HUES6 (cell line): ENCODE measurements at regions not wholly inside any gene's neighbourhood (a gene's known extent, or its start where the extent isn't known, plus 50 kb on each side); places are given as distances from the start of the nearest gene placed in this dataset.

ENCODE experiments used
- H3K27ac ChIP-seq: 2 replicates; pipeline ENCODE4 v1.7.0; 2013; ENCODE audit warnings: low read depth, mild to moderate bottlenecking, low read length, inconsistent platforms
- H3K27me3 ChIP-seq: 2 replicates; pipeline ENCODE4 v1.6.1; 2013; ENCODE audit warnings: low read length; ENCODE audit not compliant: control insufficient read depth, insufficient read depth
- H3K36me3 ChIP-seq: 2 replicates; pipeline ENCODE4 v1.6.1; 2013; ENCODE audit warnings: low read length; ENCODE audit not compliant: control insufficient read depth, insufficient read depth
- H3K4me1 ChIP-seq: 2 replicates; pipeline ENCODE4 v1.6.1; 2013; ENCODE audit warnings: low read length; ENCODE audit not compliant: control insufficient read depth, insufficient read depth
- H3K4me3 ChIP-seq: 2 replicates; pipeline ENCODE4 v1.5.1; 2013; ENCODE audit warnings: low read depth, low read length
- H3K9ac ChIP-seq: one replicate; pipeline ENCODE4 v1.6.1; 2013; ENCODE audit warnings: mild to moderate bottlenecking, low read length
- H3K9me3 ChIP-seq: 2 replicates; pipeline ENCODE4 v1.6.1; 2013; ENCODE audit warnings: low read depth, low read length; ENCODE audit not compliant: control insufficient read depth, insufficient read depth

DNA sequence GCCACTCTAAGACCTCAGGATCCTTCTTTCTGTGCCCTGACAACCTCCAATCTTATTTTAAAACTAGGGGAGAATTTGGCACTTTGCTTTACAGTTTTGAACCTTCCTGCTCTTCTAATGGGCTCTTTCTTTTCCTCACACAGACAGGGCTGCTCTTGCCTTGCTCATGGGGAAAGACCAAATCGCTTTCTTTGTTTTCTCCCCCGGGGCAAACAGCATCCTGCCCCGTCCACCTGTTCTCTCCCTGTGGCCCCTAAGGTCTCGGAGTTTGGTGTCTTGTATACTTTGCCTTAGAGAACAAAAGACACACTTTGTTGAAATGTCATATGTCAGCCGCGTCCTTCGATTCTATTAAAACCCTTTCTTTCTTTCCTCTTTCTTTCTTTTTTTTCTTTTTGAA, 306.7 kb upstream of the SALL1 start:
- H3K27ac ChIP-seq: no peak overlapping the region
- H3K4me3 ChIP-seq: no peak overlapping the region
- H3K9me3 ChIP-seq: no peaks in the 10 kb centered on the region
- H3K36me3 ChIP-seq: no peaks in the 10 kb centered on the region
- no peaks in the 10 kb centered on the region for H3K27me3 ChIP-seq
- H3K4me1 ChIP-seq: no peaks in the 10 kb centered on the region
- H3K9ac ChIP-seq: no peak overlapping the region

GRCh38 chr16:51455398-51455797, 304.3 kb upstream of the SALL1 start:
- no peaks in the 10 kb centered on the region for H3K4me1 ChIP-seq
- H3K9ac ChIP-seq: no peak overlapping the region
- no peaks in the 10 kb centered on the region for H3K9me3 ChIP-seq
- no peaks in the 10 kb centered on the region for H3K27me3 ChIP-seq
- H3K4me3 ChIP-seq: no peak overlapping the region
- H3K36me3 ChIP-seq: no peaks in the 10 kb centered on the region
- no peak overlapping the region for H3K27ac ChIP-seq

- H3K36me3 ChIP-seq: no peaks in the 10 kb centered on the region
Observed at GRCh38 chr16:51453251-51453650, 302.2 kb upstream of the SALL1 start.

GRCh38 chr16:51450909-51451308, 299.8 kb upstream of the SALL1 start:
- Histone ChIP-seq H3K9me3 (no peaks in the 10 kb centered on the region), H3K27me3 (no peaks in the 10 kb centered on the region), H3K9ac (no peak overlapping the region), H3K36me3 (no peaks in the 10 kb centered on the region), H3K27ac (no peak overlapping the region), H3K4me1 (peaks cover 6% of the 10 kb centered on the region; the same call in 1 of the 2 replicates), H3K4me3 (no peak overlapping the region)

More at GRCh38 chr16:51453251-51453650, 302.2 kb upstream of the SALL1 start:
- Histone ChIP-seq H3K27ac (no peak overlapping the region), H3K9me3 (no peaks in the 10 kb centered on the region), H3K4me3 (no peak overlapping the region), H3K4me1 (peaks cover 6% of the 10 kb centered on the region; the same call in 1 of the 2 replicates), H3K9ac (no peak overlapping the region), H3K27me3 (no peaks in the 10 kb centered on the region)

DNA sequence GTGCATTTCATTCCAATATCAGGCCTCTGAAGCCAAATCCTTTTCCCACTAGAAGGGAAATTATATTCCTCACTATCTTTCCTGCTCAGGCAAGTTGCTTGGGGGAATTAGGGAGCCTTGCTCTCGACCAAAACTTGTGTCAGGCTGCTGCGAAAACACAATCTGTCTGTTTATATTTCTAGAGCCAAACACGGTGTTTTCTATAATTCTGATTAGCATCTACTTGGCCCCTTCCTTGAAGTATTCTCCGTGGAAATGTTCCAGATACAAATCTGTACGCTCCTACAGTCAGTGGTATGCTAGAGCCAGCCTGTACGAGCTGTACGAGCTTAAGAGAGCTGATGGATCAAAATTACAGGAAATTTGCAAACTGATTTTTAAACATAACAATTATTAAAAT, 299.3 kb upstream of the SALL1 start:
- Histone ChIP-seq H3K4me3 (no peak overlapping the region), H3K27me3 (no peaks in the 10 kb centered on the region), H3K27ac (no peak overlapping the region), H3K9me3 (no peaks in the 10 kb centered on the region), H3K36me3 (no peaks in the 10 kb centered on the region), H3K4me1 (peaks cover 6% of the 10 kb centered on the region; the same call in 1 of the 2 replicates), H3K9ac (no peak overlapping the region)

DNA sequence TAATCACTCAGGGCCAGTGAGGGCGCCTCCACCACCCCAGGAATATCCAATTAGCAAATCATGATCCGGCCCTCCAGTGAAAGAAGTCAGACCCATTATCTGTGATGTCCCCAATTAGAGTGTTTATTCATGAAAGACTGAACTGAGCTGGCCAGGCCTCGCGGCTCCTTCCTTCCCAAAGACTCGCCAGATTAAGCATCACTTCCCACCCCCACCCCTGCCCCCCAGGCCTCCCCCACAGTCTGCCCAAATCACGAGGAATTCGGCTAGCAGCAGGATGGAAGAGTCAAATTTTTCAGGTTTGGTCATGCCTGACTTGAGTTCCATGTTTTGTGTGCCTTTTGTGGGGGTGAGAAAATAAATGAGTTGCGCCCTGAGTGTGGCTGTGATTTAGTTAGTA, 298.4 kb upstream of the SALL1 start:
- H3K27ac ChIP-seq: no peak overlapping the region
- no peaks in the 10 kb centered on the region for H3K36me3 ChIP-seq
- peaks cover 6% of the 10 kb centered on the region; the same call in 1 of the 2 replicates for H3K4me1 ChIP-seq
- no peak overlapping the region for H3K9ac ChIP-seq
- no peak overlapping the region for H3K4me3 ChIP-seq
- H3K9me3 ChIP-seq: no peaks in the 10 kb centered on the region
- no peaks in the 10 kb centered on the region for H3K27me3 ChIP-seq

DNA sequence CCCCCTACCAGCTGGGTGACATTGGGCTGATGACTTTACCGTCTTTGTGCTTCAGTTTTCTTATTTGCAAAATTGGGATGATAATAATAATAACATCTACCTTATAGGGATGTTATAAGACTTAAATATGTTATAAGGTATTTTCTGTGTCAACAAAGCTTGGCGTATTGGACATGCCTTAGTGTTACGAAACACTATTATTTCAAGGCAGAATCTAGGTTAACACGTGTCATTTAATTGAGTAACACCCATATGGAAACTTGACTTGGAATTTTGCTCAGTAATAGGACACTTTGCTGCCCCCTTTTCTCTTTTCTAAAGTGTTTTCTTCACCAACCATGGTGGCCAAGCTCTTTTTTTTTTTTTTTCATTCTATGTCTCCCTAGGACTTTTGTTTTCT, 294.2 kb upstream of the SALL1 start:
- Histone ChIP-seq H3K4me3 (no peak overlapping the region), H3K36me3 (no peaks in the 10 kb centered on the region), H3K4me1 (peaks cover 34% of the 10 kb centered on the region), H3K9ac (no peak overlapping the region), H3K27ac (no peak overlapping the region), H3K9me3 (no peaks in the 10 kb centered on the region), H3K27me3 (no peaks in the 10 kb centered on the region)

GRCh38 chr16:51443934-51444333, 292.9 kb upstream of the SALL1 start:
- Histone ChIP-seq H3K27me3 (no peaks in the 10 kb centered on the region), H3K27ac (no peak overlapping the region), H3K36me3 (no peaks in the 10 kb centered on the region), H3K4me1 (peaks cover 41% of the 10 kb centered on the region), H3K9me3 (no peaks in the 10 kb centered on the region), H3K4me3 (no peak overlapping the region), H3K9ac (no peak overlapping the region)

GRCh38 chr16:51442141-51442870, 291.2 kb upstream of the SALL1 start:
- H3K36me3 ChIP-seq: no peaks in the 10 kb centered on the region
- H3K9me3 ChIP-seq: no peaks in the 10 kb centered on the region
- H3K4me3 ChIP-seq: no peak overlapping the region
- peaks cover 43% of the 10 kb centered on the region for H3K4me1 ChIP-seq
- H3K27ac ChIP-seq: peak overlapping the region; percentile 77; the same call in 1 of the 2 replicates
- H3K27me3 ChIP-seq: no peaks in the 10 kb centered on the region
- no peak overlapping the region for H3K9ac ChIP-seq

DNA sequence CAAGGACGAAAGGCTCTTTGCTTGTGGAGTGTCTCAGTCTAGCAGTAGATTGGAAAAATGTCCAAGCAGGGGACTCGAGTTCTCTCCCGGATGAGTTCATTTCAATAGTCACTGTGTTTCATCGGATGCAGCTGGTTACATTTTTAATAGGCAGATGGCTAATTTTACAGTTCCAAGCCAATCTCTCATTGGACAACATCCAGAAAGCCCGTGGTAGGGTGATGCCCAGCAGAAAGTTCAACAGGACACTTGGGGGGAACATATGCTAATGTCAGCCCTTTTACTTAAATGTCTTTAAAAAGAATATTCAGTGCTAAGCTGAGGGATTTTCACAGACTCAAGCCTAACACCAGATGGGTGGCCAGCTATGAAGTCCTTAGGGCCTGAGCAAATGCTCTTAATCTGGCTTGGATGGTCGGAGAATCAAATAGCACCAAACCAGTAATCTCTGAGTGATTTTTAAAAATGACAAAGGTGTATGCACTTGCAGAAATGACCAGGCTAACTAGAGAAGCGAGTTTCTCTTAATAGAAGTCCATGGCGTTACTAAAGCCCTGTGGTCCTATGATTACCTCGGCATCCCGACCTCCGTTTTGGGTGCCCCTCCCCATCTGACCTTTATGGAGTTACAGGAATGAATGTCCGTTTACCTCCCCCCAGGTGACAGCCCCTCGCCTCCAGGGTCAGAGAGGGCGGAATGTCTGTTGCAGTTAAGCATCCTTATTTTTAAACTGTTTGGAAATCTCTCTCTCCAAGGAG, 289.2 kb upstream of the SALL1 start:
- Histone ChIP-seq H3K9ac (peak overlapping the region; percentile 7), H3K27me3 (no peaks in the 10 kb centered on the region), H3K9me3 (no peaks in the 10 kb centered on the region), H3K27ac (no peak overlapping the region; the same call in 1 of the 2 replicates), H3K36me3 (no peaks in the 10 kb centered on the region), H3K4me3 (peak overlapping the region; percentile 43), H3K4me1 (peaks cover 43% of the 10 kb centered on the region)

GRCh38 chr16:51439271-51439670, 288.2 kb upstream of the SALL1 start:
- H3K27me3 ChIP-seq: no peaks in the 10 kb centered on the region
- no peak overlapping the region for H3K4me3 ChIP-seq
- H3K4me1 ChIP-seq: peaks cover 43% of the 10 kb centered on the region
- H3K9ac ChIP-seq: no peak overlapping the region
- no peaks in the 10 kb centered on the region for H3K36me3 ChIP-seq
- H3K27ac ChIP-seq: no peak overlapping the region
- H3K9me3 ChIP-seq: no peaks in the 10 kb centered on the region
